ENCODE measurements at regions not wholly inside any gene's neighbourhood (a gene's known extent, or its start where the extent isn't known, plus 50 kb on each side); places are given as distances from the start of the nearest gene placed in this dataset.

DNA sequence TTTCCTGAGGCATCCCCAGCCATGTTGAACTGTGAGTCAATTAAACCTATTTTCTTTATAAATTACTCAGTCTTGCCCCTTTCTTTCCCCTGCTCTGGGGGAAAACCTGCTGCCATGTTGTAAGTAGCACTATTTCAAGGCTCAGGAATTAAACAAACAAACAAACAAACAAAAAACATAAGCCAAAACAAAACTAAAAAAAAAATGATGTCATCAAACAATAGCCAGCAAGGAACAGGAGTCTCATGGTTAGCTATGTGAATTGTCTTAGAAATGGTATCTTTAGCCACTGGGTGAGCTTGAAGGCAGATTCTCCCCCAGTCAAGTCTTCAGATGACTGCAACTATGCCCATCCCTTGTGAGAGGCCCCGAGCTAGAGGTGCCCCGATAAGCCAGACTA is 823.4 kb upstream of the ZEB2 start:
- TF ChIP-seq, protein P1, sequence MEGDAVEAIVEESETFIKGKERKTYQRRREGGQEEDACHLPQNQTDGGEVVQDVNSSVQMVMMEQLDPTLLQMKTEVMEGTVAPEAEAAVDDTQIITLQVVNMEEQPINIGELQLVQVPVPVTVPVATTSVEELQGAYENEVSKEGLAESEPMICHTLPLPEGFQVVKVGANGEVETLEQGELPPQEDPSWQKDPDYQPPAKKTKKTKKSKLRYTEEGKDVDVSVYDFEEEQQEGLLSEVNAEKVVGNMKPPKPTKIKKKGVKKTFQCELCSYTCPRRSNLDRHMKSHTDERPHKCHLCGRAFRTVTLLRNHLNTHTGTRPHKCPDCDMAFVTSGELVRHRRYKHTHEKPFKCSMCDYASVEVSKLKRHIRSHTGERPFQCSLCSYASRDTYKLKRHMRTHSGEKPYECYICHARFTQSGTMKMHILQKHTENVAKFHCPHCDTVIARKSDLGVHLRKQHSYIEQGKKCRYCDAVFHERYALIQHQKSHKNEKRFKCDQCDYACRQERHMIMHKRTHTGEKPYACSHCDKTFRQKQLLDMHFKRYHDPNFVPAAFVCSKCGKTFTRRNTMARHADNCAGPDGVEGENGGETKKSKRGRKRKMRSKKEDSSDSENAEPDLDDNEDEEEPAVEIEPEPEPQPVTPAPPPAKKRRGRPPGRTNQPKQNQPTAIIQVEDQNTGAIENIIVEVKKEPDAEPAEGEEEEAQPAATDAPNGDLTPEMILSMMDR (conservative IDR thresholded peaks at IDR 0.05; ENCODE audit: low read depth in 2 of 2): no peak
- no peak for TF ChIP-seq EZH2 (IDR thresholded peaks at IDR 0.05; ENCODE audit: low read depth, unreplicated experiment)

All from GM23338 (cell line).